Neuronal stem cell (in vitro differentiated cells): ENCODE measurements at regions not wholly inside any gene's neighbourhood (a gene's known extent, or its start where the extent isn't known, plus 50 kb on each side); places are given as distances from the start of the nearest gene placed in this dataset.

ENCODE experiments used
- DNase-seq: peaks from one replicate; pipeline ENCODE4 v3.0.0-alpha.2; 2013; ENCODE audit warnings: low spot score
- H2AFZ ChIP-seq: one replicate; pipeline ENCODE4 v1.6.1; 2013; ENCODE audit warnings: mild to moderate bottlenecking, low read length, inconsistent platforms
- H2AK5ac ChIP-seq: 2 replicates; pipeline ENCODE4 v1.6.1; 2013; ENCODE audit warnings: low read depth, mild to moderate bottlenecking, inconsistent platforms, low read length, moderate library complexity, mixed read lengths
- H2BK120ac ChIP-seq: 2 replicates; pipeline ENCODE4 v1.6.1; 2013; ENCODE audit warnings: low read depth, mild to moderate bottlenecking, inconsistent platforms, low read length, moderate library complexity, mixed read lengths
- H2BK12ac ChIP-seq: one replicate; pipeline ENCODE4 v1.6.1; 2013; ENCODE audit warnings: low read length, inconsistent platforms
- H2BK15ac ChIP-seq: 2 replicates; pipeline ENCODE4 v1.6.1; 2013; ENCODE audit warnings: mild to moderate bottlenecking, low read length, inconsistent platforms, mixed read lengths
- H2BK5ac ChIP-seq: one replicate; pipeline ENCODE4 v1.6.1; 2013; ENCODE audit warnings: inconsistent platforms, mild to moderate bottlenecking, low read length, moderate library complexity
- H3K14ac ChIP-seq: one replicate; pipeline ENCODE4 v1.6.1; 2013; ENCODE audit warnings: low read length, inconsistent platforms
- H3K18ac ChIP-seq: 2 replicates; pipeline ENCODE4 v1.6.1; 2013; ENCODE audit warnings: low read length, inconsistent platforms
- H3K23ac ChIP-seq: 2 replicates; pipeline ENCODE4 v1.6.1; 2013; ENCODE audit warnings: low read depth, mild to moderate bottlenecking, mixed read lengths, low read length, inconsistent platforms; ENCODE audit not compliant: poor library complexity
- H3K27ac ChIP-seq: replicated peaks from 3 replicates; pipeline ENCODE4 v1.5.1; 2013; ENCODE audit warnings: low read length, inconsistent platforms
- H3K27me3 ChIP-seq, 3 experiments: 2 replicates each; pipeline ENCODE4 v1.6.1; 2013; ENCODE audit warnings: low read length in 3 of 3, mild to moderate bottlenecking in 2 of 3, inconsistent platforms in 1 of 3, low read depth in 1 of 3, mixed read lengths in 1 of 3, moderate library complexity in 1 of 3; ENCODE audit not compliant: control insufficient read depth in 3 of 3, insufficient read depth in 3 of 3
- H3K36me3 ChIP-seq, 2 donors: replicated peaks in 1 of 2; 2 replicates each; pipeline ENCODE4 v1.6.1; 2013; ENCODE audit warnings: low read length in 2 of 2; ENCODE audit not compliant: control insufficient read depth in 2 of 2, insufficient read depth in 2 of 2
- H3K4ac ChIP-seq: 2 replicates; pipeline ENCODE4 v1.6.1; 2013; ENCODE audit warnings: inconsistent platforms, mild to moderate bottlenecking, low read length, moderate library complexity
- H3K4me1 ChIP-seq, 2 donors: 1 replicate in 1 of 2; 2 replicates in 1 of 2; pipeline ENCODE4 v1.6.1; 2013; ENCODE audit warnings: low read length in 2 of 2, low read depth in 1 of 2; ENCODE audit not compliant: control insufficient read depth in 2 of 2, insufficient read depth in 1 of 2
- H3K4me2 ChIP-seq: one replicate; pipeline ENCODE4 v1.6.1; 2013; ENCODE audit warnings: mild to moderate bottlenecking, low read length, inconsistent platforms; ENCODE audit not compliant: insufficient read depth, poor library complexity, severe bottlenecking
- H3K4me3 ChIP-seq, 2 donors: 2 replicates each; pipeline ENCODE4 v1.5.1; 2013; ENCODE audit warnings: low read length in 2 of 2, mild to moderate bottlenecking in 2 of 2, inconsistent platforms in 1 of 2, moderate library complexity in 1 of 2
- H3K79me1 ChIP-seq: one replicate; pipeline ENCODE4 v1.6.1; 2013; ENCODE audit warnings: low read depth, mild to moderate bottlenecking, inconsistent platforms, low read length, moderate library complexity
- H3K9ac ChIP-seq: one replicate; pipeline ENCODE4 v1.6.1; 2013; ENCODE audit warnings: mild to moderate bottlenecking, low read depth, low read length, inconsistent platforms; ENCODE audit not compliant: poor library complexity
- H3K9me3 ChIP-seq, 2 donors: replicated peaks in 1 of 2; 2 replicates each; pipeline versions ENCODE3 to v1.6.1; 2013; ENCODE audit warnings: low read length in 2 of 2, mild to moderate bottlenecking in 2 of 2, inconsistent platforms in 1 of 2, low read depth in 1 of 2, mixed read lengths in 1 of 2, moderate library complexity in 1 of 2; ENCODE audit not compliant: control insufficient read depth in 2 of 2, insufficient read depth in 1 of 2
- H4K8ac ChIP-seq: one replicate; pipeline ENCODE4 v1.6.1; 2013; ENCODE audit warnings: low read depth, mild to moderate bottlenecking, inconsistent platforms, low read length, moderate library complexity
- H4K91ac ChIP-seq: one replicate; pipeline ENCODE4 v1.6.1; 2013; ENCODE audit warnings: low read length, low read depth, mild to moderate bottlenecking, inconsistent platforms; ENCODE audit not compliant: poor library complexity
- WGBS, 2 donors: extraction: QIAGEN DNeasy Blood & Tissue Kit; methylation state at CpG; one replicate each; pipeline ENCODE4 v1.1.7; 2013; ENCODE audit warnings: missing lambda C conversion rate in 2 of 2, mixed read lengths in 1 of 2; ENCODE audit not compliant: insufficient read length in 2 of 2, insufficient replicate concordance in 1 of 2; ENCODE audit errors: extremely low coverage in 2 of 2; 5-methylcytosine and 5-hydroxymethylcytosine counted together

- H2BK15ac ChIP-seq = no peak overlapping the region
- H3K9ac ChIP-seq = no peak overlapping the region
- no peak overlapping the region for H3K27ac ChIP-seq
- no peak overlapping the region for H2BK5ac ChIP-seq
- H3K9me3 ChIP-seq = peaks cover 0 to 2% of the 10 kb centered on the region in 2 donors
- no peak overlapping the region for H3K18ac ChIP-seq
- no peak overlapping the region for H4K8ac ChIP-seq
- H3K4me2 ChIP-seq = no peak overlapping the region
- no peak overlapping the region for H2BK120ac ChIP-seq
- no peak overlapping the region for H2BK12ac ChIP-seq
- WGBS, 2 donors = no CpG with 5 or more reads among the region's 1 CpG
- H3K79me1 ChIP-seq = no peaks in the 10 kb centered on the region
- H2AFZ ChIP-seq = no peak overlapping the region
- DNase-seq = no peak
- H3K36me3 ChIP-seq = no peaks in the 10 kb centered on the region
- H3K23ac ChIP-seq = no peak overlapping the region
- no peak overlapping the region for H2AK5ac ChIP-seq
- no peak overlapping the region for H3K14ac ChIP-seq
- H3K4me3 ChIP-seq = no peak overlapping the region
- no peaks in the 10 kb centered on the region for H3K27me3 ChIP-seq
- no peak overlapping the region for H4K91ac ChIP-seq
- no peaks in the 10 kb centered on the region for H3K4me1 ChIP-seq
- no peak overlapping the region for H3K4ac ChIP-seq
These were observed 93.6 kb upstream of the CNTNAP4 start for GRCh38 chr16:76183647-76184046.

GRCh38 chr16:76190057-76190456, 87.1 kb upstream of the CNTNAP4 start:
- no peak overlapping the region for H3K14ac ChIP-seq
- H2BK12ac ChIP-seq = no peak overlapping the region
- peaks cover 0 to 2% of the 10 kb centered on the region in 2 donors for H3K9me3 ChIP-seq
- H2AFZ ChIP-seq = no peak overlapping the region
- peaks cover 2 to 14% of the 10 kb centered on the region in 2 donors for H3K4me1 ChIP-seq
- no peak overlapping the region for H3K23ac ChIP-seq
- no peak overlapping the region for H3K18ac ChIP-seq
- no peaks in the 10 kb centered on the region for H3K27me3 ChIP-seq
- no peak overlapping the region for H2BK120ac ChIP-seq
- H2BK5ac ChIP-seq = no peak overlapping the region
- H3K4me2 ChIP-seq = no peak overlapping the region
- no peak overlapping the region for H2AK5ac ChIP-seq
- H3K9ac ChIP-seq = no peak overlapping the region
- H3K36me3 ChIP-seq = no peaks in the 10 kb centered on the region
- no peak overlapping the region for H4K91ac ChIP-seq
- no CpG with 5 or more reads among the region's 2 CpGs for WGBS, 2 donors
- H3K27ac ChIP-seq = no peak overlapping the region
- no peaks in the 10 kb centered on the region for H3K79me1 ChIP-seq
- no peak for DNase-seq
- H3K4ac ChIP-seq = no peak overlapping the region
- no peak overlapping the region for H2BK15ac ChIP-seq
- no peak overlapping the region for H3K4me3 ChIP-seq
- H4K8ac ChIP-seq = no peak overlapping the region

- Histone ChIP-seq H3K4me1 (peaks cover 2 to 14% of the 10 kb centered on the region in 2 donors), H2BK15ac (no peak overlapping the region), H2AK5ac (no peak overlapping the region), H2BK12ac (no peak overlapping the region), H3K18ac (no peak overlapping the region), H3K27ac (no peak overlapping the region), H3K4ac (no peak overlapping the region), H3K9ac (no peak overlapping the region), H2AFZ (no peak overlapping the region), H3K79me1 (no peaks in the 10 kb centered on the region), H4K8ac (no peak overlapping the region), H3K36me3 (no peaks in the 10 kb centered on the region), H2BK120ac (no peak overlapping the region), H4K91ac (no peak overlapping the region), H3K9me3 (peaks cover 0 to 2% of the 10 kb centered on the region in 2 donors), H3K23ac (no peak overlapping the region), H2BK5ac (no peak overlapping the region), H3K4me2 (no peak overlapping the region), H3K4me3 (no peak overlapping the region), H3K27me3 (no peaks in the 10 kb centered on the region), H3K14ac (no peak overlapping the region)
- no peak for DNase-seq
These were observed 86.7 kb upstream of the CNTNAP4 start for GRCh38 chr16:76190480-76190879.

GRCh38 chr16:76193906-76194615, 83.1 kb upstream of the CNTNAP4 start:
- peaks cover 2 to 14% of the 10 kb centered on the region in 2 donors for H3K4me1 ChIP-seq

More at GRCh38 chr16:76193906-76194615, 83.1 kb upstream of the CNTNAP4 start:
- H3K18ac ChIP-seq = no peak overlapping the region
- no peak overlapping the region for H3K4ac ChIP-seq
- H3K9ac ChIP-seq = no peak overlapping the region
- H3K27me3 ChIP-seq = no peaks in the 10 kb centered on the region
- WGBS, 2 donors = no CpG with 5 or more reads among the region's 8 CpGs
- no peak overlapping the region for H4K91ac ChIP-seq
- no peak overlapping the region for H4K8ac ChIP-seq
- H2BK120ac ChIP-seq = no peak overlapping the region
- no peaks in the 10 kb centered on the region for H3K79me1 ChIP-seq
- no peak overlapping the region for H2BK5ac ChIP-seq
- H3K23ac ChIP-seq = no peak overlapping the region
- no peaks in the 10 kb centered on the region for H3K36me3 ChIP-seq
- H3K14ac ChIP-seq = no peak overlapping the region
- H2BK15ac ChIP-seq = no peak overlapping the region
- H2AFZ ChIP-seq = peak overlapping the region; percentile 76
- no peak overlapping the region for H3K27ac ChIP-seq
- no peak overlapping the region for H2AK5ac ChIP-seq
- no peak overlapping the region for H3K4me2 ChIP-seq
- H2BK12ac ChIP-seq = no peak overlapping the region
- no peak for DNase-seq
- no peaks in the 10 kb centered on the region for H3K9me3 ChIP-seq
- H3K4me3 ChIP-seq = no peak overlapping the region
